HG03571 (cell line): ENCODE measurements at regions not wholly inside any gene's neighbourhood (a gene's known extent, or its start where the extent isn't known, plus 50 kb on each side); places are given as distances from the start of the nearest gene placed in this dataset.
"Not testable (repeated sequence)": the region's sequence is repeated elsewhere in the genome, so short reads cannot be mapped to it uniquely, and the experiment has no call there.

Experiments
- ATAC-seq: cut with Tn5 transposase; IDR thresholded peaks from one replicate; pipeline ENCODE4 v1.9.1; 2021; ENCODE audit not compliant: unreplicated experiment

DNA sequence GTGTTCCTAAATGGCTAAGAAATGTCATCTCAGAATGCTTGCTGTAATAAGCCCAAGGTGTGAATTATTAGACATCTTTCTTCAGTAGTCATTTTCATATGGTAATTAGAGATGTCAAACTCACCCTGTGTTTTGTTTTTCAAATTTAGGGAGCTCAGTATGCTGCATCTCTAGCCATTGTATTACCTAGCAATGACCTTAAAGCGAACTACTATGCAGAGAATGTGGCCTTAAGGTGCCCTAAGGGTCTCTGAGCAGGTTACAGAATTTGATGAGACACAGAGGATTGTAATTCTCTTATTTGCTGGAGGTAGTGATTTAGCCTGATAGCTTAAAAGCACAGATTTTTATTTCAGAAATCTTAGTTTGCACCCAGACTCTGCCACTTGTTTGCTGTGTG is 1052.6 kb upstream of the DDX18 start:
- no peak for ATAC-seq

DNA sequence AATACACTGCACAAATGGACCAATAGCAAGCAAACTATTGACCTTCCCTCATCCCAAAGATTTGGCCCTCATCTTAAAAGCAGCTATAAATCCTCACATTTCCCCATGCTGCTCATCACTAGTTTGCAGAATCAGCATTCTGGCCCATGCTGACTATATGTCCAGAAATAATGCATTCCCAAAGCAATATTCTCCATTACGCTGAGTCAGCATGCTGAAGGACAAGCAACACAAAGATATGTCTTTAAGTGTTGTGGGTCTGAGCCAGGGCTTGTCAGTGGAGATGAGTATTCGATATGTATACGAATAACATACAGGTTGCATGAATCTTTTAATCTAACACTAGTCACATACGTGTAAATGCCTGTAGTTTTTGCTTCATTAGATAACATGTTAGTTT is 1045.0 kb upstream of the DDX18 start:
- no peak for ATAC-seq

DNA sequence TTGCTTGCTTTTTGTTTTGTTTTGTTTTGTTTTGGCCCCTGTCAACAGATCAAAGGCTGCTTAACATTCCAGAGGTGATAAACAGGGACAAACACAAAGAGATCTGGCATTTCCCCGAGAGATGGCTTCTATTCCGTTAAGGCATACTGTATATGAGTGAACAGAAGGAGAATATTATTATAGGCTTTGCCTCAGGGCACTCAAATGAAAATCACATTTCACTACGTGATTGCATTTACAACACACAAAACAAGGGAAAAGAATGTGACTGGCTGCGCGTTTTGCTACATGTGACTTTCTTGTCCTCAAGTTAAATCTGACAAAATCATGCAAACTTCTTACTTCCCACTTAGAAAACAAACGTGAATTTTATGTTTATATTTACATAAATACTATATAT is 1037.9 kb upstream of the DDX18 start:
- no peak for ATAC-seq

DNA sequence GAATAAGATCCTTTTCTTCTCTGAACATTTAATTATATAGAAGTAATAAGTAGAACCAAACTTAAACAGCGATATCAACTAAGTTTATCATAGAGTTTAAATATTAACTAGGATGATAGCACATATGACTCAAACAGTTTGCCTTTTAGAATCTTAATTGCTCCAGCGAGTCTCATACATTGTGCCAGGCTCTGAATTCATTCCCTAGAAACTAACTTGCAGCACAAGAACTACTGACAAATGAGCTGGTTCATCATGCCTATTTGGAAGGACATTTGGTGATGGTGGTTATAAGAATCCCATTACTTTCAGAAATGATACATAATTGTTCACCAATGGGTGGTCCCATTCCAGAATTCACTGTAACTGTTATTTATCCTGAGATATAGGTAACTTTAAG is 1026.6 kb upstream of the DDX18 start:
- ATAC-seq: no peak

DNA sequence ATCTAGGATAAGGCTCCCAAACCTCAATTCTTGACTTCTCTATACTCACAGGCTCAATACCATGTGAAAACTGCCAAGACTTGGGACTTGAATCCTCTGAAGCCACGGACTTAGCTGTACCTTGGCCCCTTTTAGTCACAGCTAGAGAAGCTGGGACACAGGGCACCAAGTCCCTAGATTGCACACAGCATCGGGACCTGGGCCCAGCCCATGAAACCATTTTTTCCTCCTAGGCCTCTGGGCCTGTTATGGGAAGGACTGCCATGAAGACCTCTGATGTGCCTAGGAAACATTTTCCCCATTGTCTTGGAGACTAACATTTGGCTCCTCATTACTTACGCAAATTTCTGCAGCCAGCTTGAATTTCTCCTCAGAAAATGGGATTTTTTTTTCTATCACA is 1011.8 kb upstream of the DDX18 start:
- ATAC-seq: no peak

DNA sequence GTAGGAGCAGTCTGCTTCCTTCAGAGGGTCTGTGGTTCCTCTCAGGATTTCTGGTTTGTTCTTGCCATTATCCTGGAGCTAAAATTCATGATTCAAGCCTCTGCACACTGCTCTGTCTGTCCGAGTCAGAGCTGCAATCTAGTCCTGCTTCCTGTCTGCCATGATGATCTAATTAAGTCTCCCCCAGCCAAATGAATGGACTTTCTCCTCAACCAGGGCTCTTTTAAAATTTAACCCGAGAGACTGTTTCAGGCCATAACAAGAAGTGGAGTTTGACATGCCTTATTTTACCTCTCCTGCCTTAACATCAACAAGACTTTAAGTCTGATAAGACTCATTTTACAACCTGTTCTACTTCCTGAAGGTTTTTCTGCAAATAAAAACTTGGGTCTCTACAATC is 1009.6 kb upstream of the DDX18 start:
- no peak for ATAC-seq

DNA sequence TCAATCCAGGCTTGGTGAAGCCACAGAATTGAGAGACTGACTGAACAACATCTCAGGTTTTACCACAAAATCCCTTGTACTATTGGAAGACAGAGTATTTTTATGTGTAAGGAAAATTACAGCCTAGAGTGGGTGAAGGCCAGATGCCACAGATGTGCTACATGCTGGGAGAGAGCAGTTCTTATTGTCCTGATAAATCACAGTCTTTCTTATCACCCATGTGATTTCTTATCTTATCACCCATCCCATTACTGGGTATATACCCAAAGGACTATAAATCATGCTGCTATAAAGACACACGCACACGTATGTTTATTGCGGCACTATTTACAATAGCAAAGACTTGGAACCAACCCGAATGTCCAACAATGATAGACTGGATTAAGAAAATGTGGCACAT is 1008.0 kb upstream of the DDX18 start:
- not testable (repeated sequence) for ATAC-seq

DNA sequence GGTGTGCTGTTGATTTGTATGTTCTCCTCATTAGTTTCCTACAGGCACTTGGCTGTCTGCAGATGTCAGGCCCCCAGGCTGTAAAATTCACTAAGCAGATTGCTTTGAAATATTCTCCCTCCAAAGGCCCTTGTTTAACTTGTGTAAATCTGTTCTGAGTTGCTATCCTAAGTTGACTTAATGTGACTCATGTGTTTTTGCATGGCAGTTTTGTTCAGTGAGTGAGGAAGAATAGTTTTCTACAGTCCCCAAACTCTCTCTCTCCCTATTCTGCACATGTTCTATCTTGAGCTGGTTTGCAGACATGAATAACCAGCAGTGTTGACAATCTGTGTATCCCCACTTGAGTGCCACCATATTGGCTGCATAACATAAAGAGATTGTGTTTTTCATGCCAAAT is 1005.4 kb upstream of the DDX18 start:
- ATAC-seq: no peak

DNA sequence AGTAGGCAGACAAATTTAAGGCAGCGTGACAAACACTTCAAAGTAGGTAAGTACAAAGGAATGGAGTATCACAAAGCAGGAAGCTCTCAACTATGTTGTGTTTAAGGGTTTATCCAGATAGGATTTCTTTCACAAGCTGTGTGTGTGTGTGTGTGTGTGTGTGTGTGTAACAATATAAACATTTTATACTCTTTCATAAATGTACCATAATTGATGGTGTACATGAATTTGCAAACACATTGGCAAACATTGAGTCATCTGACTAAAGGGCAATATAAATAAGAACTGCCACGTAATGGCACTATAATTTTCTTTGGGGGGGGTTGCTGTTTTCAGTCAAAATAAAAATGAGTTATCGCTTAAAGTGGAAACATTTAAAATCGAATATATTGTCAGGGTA is 1004.4 kb upstream of the DDX18 start:
- no peak for ATAC-seq

DNA sequence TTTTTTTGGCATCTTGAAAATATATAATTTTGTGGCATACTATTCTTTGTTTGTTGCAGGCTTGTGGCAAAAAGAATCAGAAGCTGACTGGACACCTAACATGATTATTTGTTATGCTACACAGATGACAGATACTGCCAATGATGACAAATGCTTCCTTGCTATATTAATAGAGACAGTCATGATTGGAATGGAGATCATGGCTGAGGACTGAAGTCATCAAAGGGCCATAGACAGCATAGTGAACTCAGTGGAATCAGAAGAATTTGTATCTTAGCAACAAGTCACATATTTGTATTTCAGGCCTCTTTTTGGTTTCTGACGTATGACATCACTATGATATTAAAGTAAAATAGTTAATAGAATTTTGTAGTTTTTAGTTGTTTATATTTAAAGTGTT is 1003.8 kb upstream of the DDX18 start:
- ATAC-seq: no peak

DNA sequence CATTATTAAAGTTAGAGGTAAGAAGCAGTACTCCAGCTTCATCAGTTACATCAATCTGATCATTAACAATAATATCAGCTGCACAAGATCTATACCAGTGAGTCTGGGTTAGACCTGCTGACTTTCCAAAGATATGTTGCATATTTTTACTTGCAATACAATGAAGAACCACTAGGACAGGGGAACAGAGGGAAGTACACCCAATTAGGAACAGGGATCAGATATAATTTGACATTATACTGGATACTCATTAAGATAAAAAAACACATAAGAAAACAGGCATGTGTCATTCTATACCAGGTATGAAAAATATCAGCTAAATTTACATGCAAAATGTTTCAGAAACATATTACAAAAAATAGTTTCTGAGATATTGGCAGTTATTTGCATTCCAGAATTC is 995.1 kb upstream of the DDX18 start:
- no peak for ATAC-seq

DNA sequence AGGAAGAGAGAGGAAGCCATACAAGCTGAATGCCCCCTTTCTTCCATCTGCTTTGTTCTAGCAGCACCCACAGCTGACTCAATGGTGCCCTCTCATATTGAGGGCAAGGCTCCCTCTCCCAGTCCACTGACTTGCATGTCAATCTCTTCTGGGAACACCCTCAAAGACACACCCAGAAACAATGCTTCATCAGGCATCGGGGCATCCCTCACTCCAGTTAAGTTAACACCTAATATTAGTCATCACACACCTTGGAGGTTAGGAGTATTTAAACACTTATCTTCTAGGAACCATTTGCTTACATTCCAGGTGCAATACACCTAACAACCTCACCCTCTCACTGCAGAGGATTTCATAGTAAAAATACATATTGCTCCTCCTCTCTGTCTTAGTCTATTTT is 993.5 kb upstream of the DDX18 start:
- no peak for ATAC-seq

DNA sequence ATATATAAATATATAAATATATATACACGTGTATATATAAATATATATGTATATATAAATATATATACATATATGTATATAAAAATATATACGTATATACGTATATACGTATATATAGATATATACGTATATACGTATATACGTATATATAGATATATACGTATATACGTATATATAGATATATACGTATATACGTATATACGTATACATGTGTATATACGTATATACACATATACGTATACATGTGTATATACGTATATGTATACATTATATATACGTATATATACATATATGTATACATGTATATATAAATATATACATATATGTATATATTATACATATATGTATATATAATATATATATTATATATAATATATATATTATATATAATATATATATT is 984.9 kb upstream of the DDX18 start:
- ATAC-seq: not testable (repeated sequence)

DNA sequence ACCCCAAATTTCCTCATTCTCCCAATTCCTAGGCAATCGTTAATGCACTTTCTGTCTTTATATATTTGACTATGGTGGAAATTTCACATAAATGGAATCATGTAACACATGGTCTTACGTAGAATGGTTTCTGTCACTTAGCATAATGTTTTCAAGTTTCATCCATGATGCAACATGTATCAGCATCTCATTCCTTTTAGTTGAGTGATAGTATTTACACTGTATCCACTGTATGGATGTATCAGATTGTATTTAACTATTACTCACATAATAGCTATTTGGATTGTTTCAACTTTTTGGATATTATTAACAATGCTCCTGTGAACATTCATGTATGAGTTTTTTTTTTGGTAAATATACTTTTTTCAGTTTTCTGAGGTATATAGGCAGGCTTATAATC is 982.3 kb upstream of the DDX18 start:
- ATAC-seq: no peak

DNA sequence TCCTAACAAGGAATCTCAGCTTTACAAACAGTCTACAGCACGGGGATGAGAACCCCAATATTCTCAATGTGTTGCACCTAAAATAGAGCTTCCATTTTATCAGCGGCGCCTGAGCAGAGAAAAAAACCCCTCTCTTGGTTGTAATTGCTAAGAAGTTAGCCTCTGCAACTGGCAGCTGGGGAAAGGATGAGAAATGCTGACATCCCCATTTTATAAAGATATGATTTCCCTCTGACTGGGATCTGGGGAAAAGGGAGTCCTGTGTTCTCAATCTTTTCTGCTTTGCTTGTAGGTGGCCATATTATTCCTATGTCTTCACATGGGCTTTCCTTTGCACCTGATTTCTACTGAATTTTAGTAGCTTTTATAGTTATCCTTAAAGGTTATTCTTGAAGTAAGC is 981.4 kb upstream of the DDX18 start:
- no peak for ATAC-seq

DNA sequence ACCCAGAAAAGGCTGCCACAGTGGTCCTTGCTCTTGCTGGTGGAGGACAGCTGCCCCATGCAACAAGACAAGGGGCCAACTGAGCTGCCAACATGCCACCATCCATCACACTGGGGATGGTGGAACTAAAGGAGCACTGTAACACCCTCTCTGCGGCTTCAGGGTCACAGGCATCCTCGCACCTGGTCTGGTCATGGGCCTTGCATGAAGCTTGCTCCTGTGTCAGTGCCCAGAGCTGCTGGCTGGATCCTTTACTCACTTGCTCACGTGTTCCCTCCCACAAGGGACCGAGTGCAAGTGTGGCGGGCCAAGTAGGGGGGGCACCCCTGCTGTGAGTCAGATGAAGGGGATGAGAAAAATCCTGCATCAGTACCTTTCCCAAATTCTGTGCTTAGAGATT is 972.3 kb upstream of the DDX18 start:
- no peak for ATAC-seq

DNA sequence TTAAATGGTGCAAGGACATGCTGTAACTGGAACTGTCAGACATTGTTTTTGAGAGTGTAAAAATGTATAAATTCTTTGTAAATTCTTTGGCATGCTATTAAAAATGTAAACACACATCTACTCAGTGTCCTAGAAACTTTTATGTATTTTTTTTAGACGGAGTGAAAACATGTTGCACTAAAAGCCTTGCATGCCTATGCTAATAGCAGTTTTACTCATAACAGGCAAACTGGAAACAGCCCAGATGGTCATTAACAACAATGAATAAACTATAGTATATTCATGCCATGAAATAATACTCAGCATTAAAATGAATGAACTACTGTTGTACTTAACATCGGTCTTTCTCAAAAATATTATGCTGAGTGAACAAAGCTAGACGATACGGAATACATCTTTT is 954.8 kb upstream of the DDX18 start:
- ATAC-seq: no peak

DNA sequence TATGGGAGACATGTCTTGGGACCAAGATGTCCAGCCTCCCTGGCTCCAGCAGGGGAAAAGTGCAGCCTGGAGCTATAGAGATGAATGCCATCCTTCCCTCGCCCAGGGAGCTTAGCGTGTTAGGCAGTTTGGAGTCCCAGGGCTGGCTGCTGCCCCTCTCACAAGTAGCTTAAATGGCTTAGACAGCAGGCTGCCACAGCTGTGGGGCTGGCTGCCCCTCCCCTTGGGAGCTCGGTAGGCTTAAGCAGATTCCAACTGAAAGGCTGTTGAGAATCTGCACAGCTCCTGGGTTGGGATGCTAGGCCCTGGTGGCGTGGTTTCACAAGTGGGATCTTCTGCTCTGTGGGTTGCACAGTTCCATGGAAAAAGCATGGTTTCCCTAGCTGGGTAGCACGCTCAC is 940.5 kb upstream of the DDX18 start:
- no peak for ATAC-seq

DNA sequence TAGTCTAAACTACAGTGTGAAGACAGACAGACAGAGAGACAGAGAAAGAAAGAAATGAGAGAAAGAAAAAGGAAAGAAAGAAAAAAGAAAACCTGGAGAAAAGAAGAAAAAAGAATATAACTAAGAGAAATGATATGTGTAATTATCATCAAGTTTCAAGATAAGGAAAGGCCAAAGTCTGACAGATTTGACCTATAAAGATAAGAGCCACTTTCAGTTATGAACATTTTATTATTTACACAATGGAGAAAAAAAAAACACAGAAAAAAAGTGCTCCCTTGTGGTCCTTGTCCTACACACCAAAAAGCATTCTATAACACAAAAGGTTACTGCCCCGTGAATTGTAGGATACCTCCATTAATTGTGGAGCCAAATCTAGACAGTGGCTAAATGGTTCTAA is 937.2 kb upstream of the DDX18 start:
- ATAC-seq: no peak

DNA sequence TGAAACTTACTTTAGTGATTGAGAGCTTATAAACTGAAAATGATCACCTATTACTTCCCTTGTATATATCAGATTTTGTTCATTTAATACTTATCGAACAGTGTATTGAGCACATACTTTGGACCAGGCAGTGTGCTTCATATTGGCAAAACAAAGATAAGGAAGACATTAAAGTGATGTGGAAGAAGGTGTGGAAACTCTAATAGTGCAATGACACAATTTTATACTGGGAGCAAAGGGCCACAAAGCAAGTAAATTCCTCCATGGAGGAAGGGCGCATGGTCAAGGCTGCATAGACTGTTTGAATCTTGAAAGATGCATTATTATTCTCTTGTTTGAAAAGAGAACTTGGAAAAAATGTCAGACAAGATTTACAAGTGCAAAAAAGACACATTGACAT is 936.5 kb upstream of the DDX18 start:
- no peak for ATAC-seq

DNA sequence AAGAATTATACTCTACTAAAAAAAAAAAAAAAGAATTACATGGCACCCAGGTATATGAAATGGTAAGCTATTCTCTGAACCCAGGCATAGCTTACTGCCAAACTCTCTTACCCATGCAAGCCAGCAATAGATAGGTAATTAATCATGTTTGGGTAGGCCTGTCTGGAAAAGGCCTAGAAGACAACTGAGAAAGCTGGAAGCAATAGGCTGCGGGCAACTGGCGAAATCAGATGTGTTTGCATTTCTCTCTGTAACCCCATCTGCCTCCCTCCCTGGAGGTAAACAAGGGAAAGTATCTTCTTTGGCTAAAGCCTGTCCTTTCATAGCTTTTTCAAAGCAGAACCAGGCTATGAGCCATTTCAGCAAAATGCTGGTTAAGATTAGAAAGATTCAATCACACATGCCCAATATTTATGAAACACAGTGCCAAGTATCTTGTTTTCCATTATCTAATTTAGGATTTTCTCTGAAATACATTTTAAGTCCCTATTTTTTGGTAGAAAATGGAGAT is 934.8 kb upstream of the DDX18 start:
- ATAC-seq: no peak

DNA sequence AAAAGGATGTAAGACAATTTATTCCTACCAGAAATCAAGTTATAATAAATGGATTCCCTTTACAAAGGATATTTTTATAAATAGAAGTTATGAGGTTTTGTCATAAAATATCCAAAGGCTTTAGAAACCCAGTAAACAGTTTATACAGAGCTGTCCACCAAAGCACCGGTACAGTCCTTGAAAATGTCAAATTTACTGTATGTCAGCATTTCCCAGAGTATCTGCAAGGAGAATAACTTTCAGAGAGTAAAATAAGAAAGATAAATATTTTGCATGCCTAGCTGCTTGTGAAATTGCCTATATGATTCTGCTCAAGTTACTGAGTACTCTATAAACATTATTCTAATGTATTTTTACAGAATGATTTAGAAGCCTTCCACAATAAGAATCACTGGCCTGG is 923.3 kb upstream of the DDX18 start:
- ATAC-seq: no peak

DNA sequence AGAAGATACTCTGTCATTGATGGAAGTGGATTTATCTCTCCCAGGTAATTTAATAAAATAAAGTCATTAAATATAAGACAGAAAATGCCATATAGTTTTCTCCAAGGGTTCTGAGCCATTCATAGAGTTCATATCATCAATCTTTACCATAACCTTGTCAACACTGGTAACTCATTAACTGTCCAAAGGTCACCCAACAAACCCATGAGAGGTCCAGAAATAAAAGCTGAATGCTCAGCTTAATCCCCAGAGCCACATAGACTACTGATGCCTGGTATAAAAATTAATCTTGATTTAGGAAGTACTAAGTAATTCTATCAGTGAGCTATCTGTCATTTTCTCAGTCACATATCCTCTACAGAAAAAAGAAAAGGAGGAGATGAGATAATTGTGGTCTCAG is 903.0 kb upstream of the DDX18 start:
- no peak for ATAC-seq

DNA sequence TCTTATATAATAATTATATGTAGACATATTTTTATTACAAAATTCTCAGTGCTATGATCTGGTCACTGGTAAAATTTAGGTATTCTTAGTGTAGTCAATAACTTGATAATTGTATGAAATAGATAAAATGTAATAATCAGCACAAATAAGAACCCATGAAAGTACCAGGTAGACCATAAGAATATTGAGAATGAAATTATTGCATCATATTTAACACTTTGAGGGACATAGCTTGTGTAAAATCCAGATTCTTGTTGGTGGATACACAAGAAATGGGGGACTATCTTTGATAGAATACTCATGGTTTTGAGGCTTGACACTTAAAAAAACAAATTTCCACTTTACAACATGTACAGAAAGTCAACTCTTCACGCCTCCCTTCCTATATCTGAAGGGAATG is 898.8 kb upstream of the DDX18 start:
- ATAC-seq: no peak
